HK-2 (cell line): ENCODE measurements at regions not wholly inside any gene's neighbourhood (a gene's known extent, or its start where the extent isn't known, plus 50 kb on each side); places are given as distances from the start of the nearest gene placed in this dataset.
"Not testable (repeated sequence)": the region's sequence is repeated elsewhere in the genome, so short reads cannot be mapped to it uniquely, and the experiment has no call there.

Source experiments
- DNase-seq: peaks from one replicate; pipeline ENCODE4 v3.0.0-alpha.2; 2018; ENCODE audit not compliant: unreplicated experiment

- DNase-seq, result no peak
Measured at GRCh38 chr13:80742033-80742432, 401.1 kb upstream of the SPRY2 start.

- DNase-seq, result no peak
Measured at GRCh38 chr13:80740071-80740470, 399.1 kb upstream of the SPRY2 start.

- no peak for DNase-seq
Measured at GRCh38 chr13:80737513-80737912, 396.6 kb upstream of the SPRY2 start.

GRCh38 chr13:80727321-80727975 is 386.5 kb upstream of the SPRY2 start:
- DNase-seq, result no peak

GRCh38 chr13:80726868-80727267 is 385.9 kb upstream of the SPRY2 start:
- no peak for DNase-seq

GRCh38 chr13:80721689-80722088 is 380.8 kb upstream of the SPRY2 start:
- DNase-seq, result no peak

- no peak for DNase-seq
Measured at GRCh38 chr13:80718970-80719369, 378.0 kb upstream of the SPRY2 start.

GRCh38 chr13:80717776-80718175 is 376.9 kb upstream of the SPRY2 start:
- DNase-seq, result no peak

GRCh38 chr13:80716610-80717081 is 375.7 kb upstream of the SPRY2 start:
- DNase-seq, result peak; percentile 16

GRCh38 chr13:80712026-80712425 is 371.1 kb upstream of the SPRY2 start:
- DNase-seq, result no peak

GRCh38 chr13:80708791-80709190 is 367.9 kb upstream of the SPRY2 start:
- no peak for DNase-seq

GRCh38 chr13:80707000-80707983 is 366.4 kb upstream of the SPRY2 start:
- DNase-seq, result no peak

- no peak for DNase-seq
Measured at GRCh38 chr13:80706164-80706471, 365.2 kb upstream of the SPRY2 start.

- no peak for DNase-seq
Measured at GRCh38 chr13:80705371-80706163, 364.6 kb upstream of the SPRY2 start.

- no peak for DNase-seq
Measured at GRCh38 chr13:80704369-80704768, 363.4 kb upstream of the SPRY2 start.

GRCh38 chr13:80695841-80696240 is 354.9 kb upstream of the SPRY2 start:
- DNase-seq, result no peak

GRCh38 chr13:80691814-80692213 is 350.9 kb upstream of the SPRY2 start:
- not testable (repeated sequence) for DNase-seq

- DNase-seq, result no peak
Measured at GRCh38 chr13:80690208-80690607, 349.3 kb upstream of the SPRY2 start.

- DNase-seq, result no peak
Measured at GRCh38 chr13:80688593-80688992, 347.7 kb upstream of the SPRY2 start.

- no peak for DNase-seq
Measured at GRCh38 chr13:80685942-80686341, 345.0 kb upstream of the SPRY2 start.

GRCh38 chr13:80684217-80684991 is 343.5 kb upstream of the SPRY2 start:
- DNase-seq, result no peak
